CD4-positive, alpha-beta T cell treated with Interleukin-10 for 1 hour (primary cell): ENCODE measurements at regions not wholly inside any gene's neighbourhood (a gene's known extent, or its start where the extent isn't known, plus 50 kb on each side); places are given as distances from the start of the nearest gene placed in this dataset.

Experiments
- DNase-seq: peaks from one replicate; pipeline ENCODE4 v3.0.0-alpha.2; 2020

GRCh38 chr5:175808711-175809110, 62.7 kb upstream of the CPLX2 start:
- no peak for DNase-seq

DNA sequence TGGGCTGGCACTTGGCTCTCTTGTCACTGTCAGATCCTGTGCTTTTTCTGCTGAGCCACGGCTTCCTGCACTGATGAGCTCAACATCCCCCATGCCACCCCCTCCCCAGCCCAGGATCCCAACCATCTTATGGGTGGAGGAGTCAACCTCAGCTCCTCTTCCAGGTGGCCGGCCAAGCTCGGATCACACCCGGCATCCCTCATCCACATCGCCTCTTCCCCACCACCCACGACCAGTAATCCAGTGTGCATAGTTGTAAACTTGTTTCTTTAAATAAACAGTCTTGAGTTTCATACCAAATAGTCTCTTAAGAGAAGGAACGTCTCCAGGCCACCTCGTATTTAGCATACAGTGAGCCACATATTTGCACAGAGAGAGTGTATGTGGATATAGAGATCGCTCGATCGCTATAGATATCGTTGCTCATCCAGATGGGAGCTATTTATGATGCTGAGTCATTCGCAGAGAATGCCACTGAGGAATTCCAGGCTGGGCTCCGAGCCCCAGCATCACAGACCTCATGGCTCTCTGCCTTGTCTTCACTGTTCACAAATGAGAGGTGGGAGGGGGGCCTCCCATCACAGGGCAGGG, 61.8 kb upstream of the CPLX2 start:
- no peak for DNase-seq

- no peak for DNase-seq
Measured at GRCh38 chr5:175810457-175810856, 60.9 kb upstream of the CPLX2 start.

- no peak for DNase-seq
Measured at GRCh38 chr5:175811589-175811988, 59.8 kb upstream of the CPLX2 start.

- no peak for DNase-seq
Measured at GRCh38 chr5:175813943-175814630, 57.3 kb upstream of the CPLX2 start.

DNA sequence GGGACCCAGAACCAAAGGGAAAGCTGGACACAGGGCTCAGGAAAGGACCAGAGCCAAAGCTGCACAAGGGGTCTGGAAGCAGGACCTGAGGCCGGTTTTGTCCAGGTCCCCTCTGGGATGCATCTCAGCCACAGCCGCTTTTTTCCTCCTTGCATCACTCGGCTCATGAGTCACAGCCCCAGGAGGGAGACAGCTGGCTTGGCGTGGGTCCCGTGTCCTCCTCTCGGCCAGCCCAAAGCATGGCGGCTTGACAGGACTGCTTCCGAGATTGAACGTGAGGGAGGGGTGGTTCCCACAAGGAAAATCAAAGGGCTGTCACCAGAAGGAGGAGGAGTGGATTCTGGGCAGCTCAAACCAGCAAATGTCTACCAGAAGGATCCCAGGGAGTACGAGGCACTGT, 56.7 kb upstream of the CPLX2 start:
- DNase-seq, result no peak

DNA sequence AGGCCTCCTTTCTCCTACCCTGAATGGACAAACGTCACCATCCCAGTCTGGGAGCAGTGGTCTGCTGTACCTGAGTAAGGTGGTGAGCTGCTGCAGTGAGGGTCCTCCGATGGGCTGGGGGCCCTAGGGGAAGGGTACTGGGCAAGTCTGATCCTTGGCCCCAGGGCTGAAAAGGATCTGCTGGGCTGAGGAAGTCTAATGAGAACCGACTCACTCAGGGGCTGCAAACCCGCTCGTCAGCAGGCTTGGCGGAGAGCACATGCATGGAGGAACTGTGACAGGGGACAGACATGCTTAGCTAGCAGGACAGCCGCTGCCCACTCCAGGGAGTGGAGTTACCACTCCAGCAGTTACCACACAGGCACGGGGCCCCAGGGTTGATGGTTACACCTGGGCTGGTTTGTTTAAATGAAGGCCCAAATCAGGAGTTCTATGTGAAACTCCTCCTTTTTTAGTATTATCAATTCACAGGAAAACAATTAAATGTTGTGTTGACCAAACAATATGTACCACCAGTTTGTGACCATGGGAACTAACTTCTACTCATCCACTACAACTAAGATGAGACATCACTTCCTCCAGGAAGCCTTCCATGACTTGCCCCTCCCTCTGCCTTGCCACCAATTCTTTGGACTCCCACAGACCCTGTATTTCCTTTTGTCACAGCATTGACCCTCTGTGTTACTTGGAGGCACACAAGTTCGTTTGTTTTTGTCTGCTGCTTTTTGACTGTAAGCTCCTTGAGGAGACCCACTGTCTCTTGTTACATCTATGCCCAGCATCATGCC, 56.1 kb upstream of the CPLX2 start:
- no peak for DNase-seq

- no peak for DNase-seq
Measured at GRCh38 chr5:175816348-175816747, 55.0 kb upstream of the CPLX2 start.

DNA sequence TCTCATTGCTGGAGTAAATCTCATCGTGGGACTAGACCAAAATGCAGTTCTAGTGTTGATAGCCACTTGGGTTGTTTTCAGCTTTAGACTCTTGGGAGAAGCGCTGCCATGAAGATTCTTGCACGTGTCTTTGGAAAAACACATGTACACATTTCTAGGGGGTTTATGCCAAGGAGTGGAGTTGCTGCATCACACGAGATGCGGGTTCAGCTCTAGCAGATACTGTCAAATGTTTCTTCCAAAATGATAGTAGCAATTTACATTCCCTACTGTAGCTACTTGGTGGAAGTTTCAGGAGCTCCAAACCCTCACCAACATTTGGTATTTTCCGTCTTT, 52.3 kb upstream of the CPLX2 start:
- DNase-seq, result no peak

- DNase-seq, result no peak
Measured at GRCh38 chr5:175820230-175820629, 51.1 kb upstream of the CPLX2 start.
